GM12801 (cell line): ENCODE measurements at regions not wholly inside any gene's neighbourhood (a gene's known extent, or its start where the extent isn't known, plus 50 kb on each side); places are given as distances from the start of the nearest gene placed in this dataset.

Source experiments
- TF ChIP-seq, protein P1 (sequence below): IDR thresholded peaks from one replicate; pipeline ENCODE4 v1.5.1; 2011; ENCODE audit warnings: control low read depth; ENCODE audit not compliant: insufficient read length; ENCODE audit errors: extremely low read depth

DNA sequence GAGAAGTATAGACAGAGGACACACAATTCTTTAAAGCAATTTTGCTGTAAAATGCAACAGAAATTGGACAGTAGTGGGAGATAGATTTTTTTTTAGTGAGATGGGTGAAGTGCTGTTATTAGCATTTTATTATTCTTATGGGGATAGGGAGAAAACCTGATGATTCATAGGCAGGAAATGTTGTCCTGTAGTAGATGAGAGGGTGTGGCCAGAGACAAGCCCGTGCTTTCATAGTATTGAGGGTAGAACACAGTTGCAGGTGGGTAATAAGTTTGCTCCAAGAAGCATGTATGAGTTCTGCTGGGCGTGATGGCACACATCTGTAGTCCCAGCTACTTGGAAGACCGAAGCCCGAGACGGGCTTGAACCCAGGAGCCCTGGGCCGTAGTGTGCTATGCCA, 128.3 kb upstream of the ARHGAP28 start:
- TF ChIP-seq, protein P1, sequence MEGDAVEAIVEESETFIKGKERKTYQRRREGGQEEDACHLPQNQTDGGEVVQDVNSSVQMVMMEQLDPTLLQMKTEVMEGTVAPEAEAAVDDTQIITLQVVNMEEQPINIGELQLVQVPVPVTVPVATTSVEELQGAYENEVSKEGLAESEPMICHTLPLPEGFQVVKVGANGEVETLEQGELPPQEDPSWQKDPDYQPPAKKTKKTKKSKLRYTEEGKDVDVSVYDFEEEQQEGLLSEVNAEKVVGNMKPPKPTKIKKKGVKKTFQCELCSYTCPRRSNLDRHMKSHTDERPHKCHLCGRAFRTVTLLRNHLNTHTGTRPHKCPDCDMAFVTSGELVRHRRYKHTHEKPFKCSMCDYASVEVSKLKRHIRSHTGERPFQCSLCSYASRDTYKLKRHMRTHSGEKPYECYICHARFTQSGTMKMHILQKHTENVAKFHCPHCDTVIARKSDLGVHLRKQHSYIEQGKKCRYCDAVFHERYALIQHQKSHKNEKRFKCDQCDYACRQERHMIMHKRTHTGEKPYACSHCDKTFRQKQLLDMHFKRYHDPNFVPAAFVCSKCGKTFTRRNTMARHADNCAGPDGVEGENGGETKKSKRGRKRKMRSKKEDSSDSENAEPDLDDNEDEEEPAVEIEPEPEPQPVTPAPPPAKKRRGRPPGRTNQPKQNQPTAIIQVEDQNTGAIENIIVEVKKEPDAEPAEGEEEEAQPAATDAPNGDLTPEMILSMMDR = no peak

DNA sequence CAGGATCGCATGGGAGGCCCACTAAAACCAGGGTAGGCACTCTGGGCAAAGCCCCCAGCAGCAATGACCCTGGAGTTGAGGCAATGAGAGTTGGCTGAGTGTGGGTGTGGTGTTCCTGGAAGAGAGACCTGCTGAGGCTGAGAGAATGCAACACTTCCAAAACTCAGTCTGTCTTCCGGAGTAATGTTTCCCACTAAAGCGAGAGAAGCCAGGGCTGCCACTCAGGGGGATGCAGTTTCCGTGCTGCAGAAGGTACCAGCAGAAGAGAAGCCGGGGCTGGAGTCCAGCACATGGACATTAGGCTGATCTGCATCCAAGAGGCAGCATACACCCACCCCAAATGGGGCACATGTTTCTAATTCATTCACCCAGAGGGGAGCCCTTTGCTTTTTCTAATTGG, 127.2 kb upstream of the ARHGAP28 start:
- TF ChIP-seq, protein P1 = no peak

DNA sequence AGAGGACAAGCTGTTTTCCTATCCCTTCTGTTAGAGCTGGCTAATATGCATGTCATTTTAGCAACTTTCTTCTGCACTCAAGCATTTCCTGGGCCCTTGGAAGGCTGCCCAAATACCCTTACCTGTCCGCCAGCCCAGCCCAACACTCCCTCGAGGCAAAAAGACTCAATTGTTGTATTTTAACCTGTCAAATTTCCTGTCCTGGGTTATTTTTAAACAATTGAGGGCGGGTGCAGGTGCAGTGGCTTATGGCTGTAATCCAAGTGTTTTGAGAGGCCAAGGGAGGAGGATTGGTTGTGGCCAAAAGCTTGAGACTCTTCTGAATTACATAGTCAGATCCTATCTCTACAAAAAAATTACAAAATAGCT, 125.0 kb upstream of the ARHGAP28 start:
- TF ChIP-seq, protein P1 = no peak

DNA sequence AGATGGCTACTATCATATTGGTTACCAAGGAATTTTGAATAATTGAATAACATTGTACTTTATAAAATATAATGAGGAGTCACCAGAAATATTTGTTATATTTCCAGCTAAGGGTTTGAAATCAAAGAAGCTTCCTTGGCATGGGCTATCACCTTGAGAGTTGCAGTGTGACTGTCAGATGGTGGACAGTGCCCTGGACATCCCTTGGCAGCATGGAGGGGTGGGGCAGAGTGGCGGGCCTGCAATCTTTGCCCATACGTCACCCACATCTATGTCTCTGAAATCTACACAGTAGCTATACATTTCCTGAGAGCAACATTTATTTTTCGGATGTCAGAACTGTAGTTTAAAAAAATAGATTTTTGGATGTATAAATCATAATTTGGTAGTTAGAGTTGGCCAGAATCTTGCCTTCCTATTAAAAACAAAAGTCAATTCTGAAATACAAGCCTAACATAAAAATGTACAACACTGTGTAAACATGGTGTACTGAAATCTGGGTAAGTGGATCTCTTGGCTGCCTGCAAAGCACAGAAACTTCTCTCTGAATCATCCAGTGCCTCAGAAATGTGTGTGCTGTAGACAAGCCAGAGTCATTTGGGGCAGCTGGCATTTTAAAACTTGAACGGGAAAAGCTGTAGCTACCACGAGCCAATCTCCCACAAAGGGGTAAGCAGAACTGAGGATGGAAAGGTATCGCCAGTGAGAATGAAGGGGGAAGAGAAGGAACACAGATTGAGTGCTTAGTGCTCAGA, 124.2 kb upstream of the ARHGAP28 start:
- TF ChIP-seq, protein P1 = no peak

DNA sequence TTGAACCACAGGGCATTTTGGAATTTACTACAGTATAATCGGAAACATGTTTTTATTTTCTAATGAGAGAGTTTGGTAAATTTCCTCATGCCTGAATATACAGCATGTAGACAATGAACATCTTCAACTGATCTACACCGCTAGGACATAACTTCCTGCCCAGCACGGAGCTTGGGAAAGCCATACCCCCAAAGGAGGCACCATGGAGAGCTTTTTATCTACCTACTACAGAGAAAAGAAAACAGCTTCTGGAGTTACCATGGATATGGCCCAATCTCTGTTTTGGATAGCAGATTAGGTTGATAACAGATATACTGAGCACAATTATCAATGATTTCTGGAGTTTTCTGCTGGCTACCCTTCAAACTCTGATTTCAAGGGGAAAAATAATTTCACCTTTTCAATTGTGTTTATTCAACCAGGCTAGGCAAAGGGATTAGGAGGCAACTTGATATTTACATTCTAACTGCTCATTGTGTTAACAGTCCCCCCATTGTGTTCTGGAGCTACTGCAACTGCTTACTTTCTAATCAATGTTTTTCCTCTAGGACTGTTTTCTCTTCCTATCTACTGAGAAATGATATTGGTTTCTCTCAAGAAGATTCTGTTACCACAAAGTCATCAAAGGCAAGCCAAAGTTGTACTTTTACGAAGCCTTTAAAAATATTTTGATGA, 123.0 kb upstream of the ARHGAP28 start:
- TF ChIP-seq, protein P1 = no peak

DNA sequence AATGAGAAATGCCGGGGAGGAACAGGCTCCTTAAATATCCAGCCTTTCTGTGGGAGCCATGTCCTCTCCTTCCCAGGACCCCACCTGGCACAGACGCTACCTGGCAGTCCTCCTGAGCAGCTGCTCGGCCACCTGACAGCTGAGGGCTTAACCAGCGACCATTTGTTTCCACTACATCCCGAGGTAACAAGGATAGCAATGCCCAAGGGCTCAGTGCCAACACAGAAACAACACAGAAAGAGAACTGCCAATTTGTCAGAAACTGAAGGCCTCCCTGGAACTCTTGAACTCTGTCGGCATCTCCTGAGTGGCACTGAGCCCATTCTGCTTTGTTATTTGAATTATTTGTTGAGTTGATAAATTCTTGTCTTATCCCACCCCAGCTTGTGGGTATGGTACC, 122.2 kb upstream of the ARHGAP28 start:
- TF ChIP-seq, protein P1 = no peak

DNA sequence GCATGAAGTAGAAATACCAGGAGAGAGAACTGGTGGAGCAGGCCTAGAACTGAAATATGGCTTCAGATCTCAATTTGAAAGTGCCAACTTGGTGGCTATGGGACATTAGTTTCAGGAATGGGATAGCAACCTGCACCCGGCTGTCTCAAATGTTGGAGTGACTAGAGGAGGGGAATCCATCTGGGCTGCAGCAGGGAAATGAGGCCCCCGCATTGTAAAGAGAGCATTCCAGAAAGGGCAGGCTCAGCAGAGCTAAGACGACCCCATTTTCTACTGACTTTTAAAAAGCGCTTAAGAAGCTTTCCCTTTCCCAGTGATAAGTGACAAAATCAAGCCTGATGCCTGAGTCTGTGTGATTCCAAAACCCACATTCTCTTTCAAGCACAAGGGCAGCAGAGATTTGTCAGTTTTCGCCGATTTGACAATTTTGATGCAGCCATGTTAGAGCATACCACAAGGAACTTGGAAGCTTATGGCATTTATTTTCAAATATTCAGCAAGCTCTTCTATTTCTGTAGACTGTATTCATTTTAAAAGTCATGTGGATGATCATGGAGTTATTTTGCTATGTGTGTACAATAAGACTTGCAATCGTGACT, 119.8 kb upstream of the ARHGAP28 start:
- TF ChIP-seq, protein P1 = no peak
